DOHH2 (cell line): ENCODE measurements at regions not wholly inside any gene's neighbourhood (a gene's known extent, or its start where the extent isn't known, plus 50 kb on each side); places are given as distances from the start of the nearest gene placed in this dataset.

ENCODE experiments used
- H3F3A ChIP-seq: fragments of 200-600 bp; sonication (generic), shearing (Covaris generic); 2 replicates; pipeline ENCODE4 v1.6.0; 2016; ENCODE audit warnings: antibody characterized with exemption, mild to moderate bottlenecking; ENCODE audit not compliant: control insufficient read depth, insufficient read depth
- H3K27ac ChIP-seq: fragments of 200-600 bp; sonication (generic); 2 replicates; pipeline ENCODE4 v1.5.1; 2014; ENCODE audit warnings: low read depth, mild to moderate bottlenecking, low read length, moderate library complexity
- H3K27me3 ChIP-seq: fragments of 200-600 bp; sonication (generic); 2 replicates; pipeline ENCODE4 v1.6.1; 2014; ENCODE audit warnings: mild to moderate bottlenecking, low read length, mixed read lengths; ENCODE audit not compliant: control insufficient read depth
- H3K36me3 ChIP-seq: fragments of 200-600 bp; sonication (generic); 2 replicates; pipeline ENCODE4 v1.6.1; 2014; ENCODE audit warnings: mild to moderate bottlenecking, low read length, moderate library complexity, mixed read lengths; ENCODE audit not compliant: control insufficient read depth
- H3K4me1 ChIP-seq: fragments of 200-600 bp; sonication (generic); 2 replicates; pipeline ENCODE4 v1.6.1; 2014; ENCODE audit warnings: mild to moderate bottlenecking, low read length, mixed read lengths; ENCODE audit not compliant: control insufficient read depth
- H3K4me2 ChIP-seq: fragments of 200-600 bp; sonication (generic); 2 replicates; pipeline ENCODE4 v1.6.0; 2014; ENCODE audit warnings: mild to moderate bottlenecking, low read length, moderate library complexity
- H3K4me3 ChIP-seq: fragments of 200-600 bp; sonication (generic); 2 replicates; pipeline ENCODE4 v1.5.1; 2014; ENCODE audit warnings: mild to moderate bottlenecking, low read length, mixed read lengths
- H3K79me2 ChIP-seq: fragments of 200-600 bp; sonication (generic); 2 replicates; pipeline ENCODE4 v1.6.1; 2014; ENCODE audit warnings: mild to moderate bottlenecking, low read length, mixed read lengths; ENCODE audit not compliant: control insufficient read depth
- H3K9me2 ChIP-seq: fragments of 200-600 bp; sonication (generic); replicated peaks from 2 replicates; pipeline ENCODE4 v1.6.1; 2014; ENCODE audit warnings: mild to moderate bottlenecking, low read length, mixed read lengths; ENCODE audit not compliant: control insufficient read depth
- H3K9me3 ChIP-seq: fragments of 200-600 bp; sonication (generic); 2 replicates; pipeline ENCODE4 v1.6.1; 2014; ENCODE audit warnings: antibody characterized with exemption, low read length, mixed read lengths; ENCODE audit not compliant: control insufficient read depth, insufficient read depth
- H4K20me1 ChIP-seq: fragments of 200-600 bp; sonication (generic); 2 replicates; pipeline ENCODE4 v1.6.0; 2014; ENCODE audit warnings: low read depth, mild to moderate bottlenecking, antibody characterized with exemption, low read length, moderate library complexity; ENCODE audit not compliant: control insufficient read depth, insufficient read depth
- CTCF ChIP-seq: fragments of 200-600 bp; sonication (generic); IDR thresholded peaks from one replicate; pipeline ENCODE4 v1.5.1; 2014; ENCODE audit warnings: antibody characterized with exemption, mild to moderate bottlenecking, low read depth, low read length; ENCODE audit not compliant: poor library complexity, severe bottlenecking
- EZH2phosphoT487 ChIP-seq: fragments of 200-600 bp; sonication (generic); IDR thresholded peaks from 2 replicates; pipeline ENCODE4 v1.6.1; 2017; ENCODE audit warnings: borderline replicate concordance, mild to moderate bottlenecking, antibody characterized with exemption, low read length, moderate library complexity, mixed read lengths

GRCh38 chr4:10958226-10958856 lies 273.8 kb upstream of the CLNK start:
- peaks cover 4% of the 10 kb centered on the region; the same call in 1 of the 2 replicates for H3K4me1 ChIP-seq
- H3K36me3 ChIP-seq: no peaks in the 10 kb centered on the region
- no peaks in the 10 kb centered on the region for H4K20me1 ChIP-seq
- H3K9me3 ChIP-seq: no peaks in the 10 kb centered on the region
- no peaks in the 10 kb centered on the region for H3K9me2 ChIP-seq
- no peaks in the 10 kb centered on the region for H3K79me2 ChIP-seq
- H3F3A ChIP-seq: no peaks in the 10 kb centered on the region
- TF ChIP-seq EZH2phosphoT487: no peak
- no peak for TF ChIP-seq CTCF
- no peaks in the 10 kb centered on the region for H3K27me3 ChIP-seq
- no peak overlapping the region for H3K27ac ChIP-seq
- H3K4me2 ChIP-seq: no peak overlapping the region
- no peak overlapping the region for H3K4me3 ChIP-seq

DNA sequence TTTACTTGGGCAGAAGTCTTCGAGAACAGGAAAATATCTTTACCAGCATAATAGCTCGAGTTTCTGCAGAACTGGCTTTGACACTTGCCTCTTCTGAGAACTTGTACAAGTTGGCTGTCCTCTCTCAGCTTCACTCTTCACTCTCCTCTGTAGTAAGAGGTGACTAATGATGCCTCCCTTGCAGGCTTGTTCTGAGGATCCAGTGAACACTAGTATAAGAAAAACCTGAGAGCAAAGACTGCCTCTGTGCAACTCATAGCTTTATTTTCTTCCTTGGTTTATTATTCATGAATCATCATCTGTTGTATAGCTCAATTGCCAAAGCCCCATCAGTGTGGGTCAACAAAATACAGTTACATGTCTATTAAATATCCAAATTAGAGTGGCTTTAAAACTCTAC lies 266.7 kb upstream of the CLNK start:
- Histone ChIP-seq H3K27me3 (no peaks in the 10 kb centered on the region), H4K20me1 (no peaks in the 10 kb centered on the region), H3K27ac (no peak overlapping the region), H3K9me3 (no peaks in the 10 kb centered on the region), H3F3A (no peaks in the 10 kb centered on the region), H3K36me3 (no peaks in the 10 kb centered on the region), H3K79me2 (no peaks in the 10 kb centered on the region), H3K4me3 (no peak overlapping the region), H3K4me1 (no peaks in the 10 kb centered on the region), H3K4me2 (no peak overlapping the region), H3K9me2 (no peaks in the 10 kb centered on the region)
- TF ChIP-seq EZH2phosphoT487: no peak
- no peak for TF ChIP-seq CTCF

- Histone ChIP-seq H3K4me1 (no peaks in the 10 kb centered on the region), H3F3A (no peaks in the 10 kb centered on the region), H3K4me3 (no peak overlapping the region), H3K4me2 (no peak overlapping the region), H3K9me2 (no peaks in the 10 kb centered on the region), H3K36me3 (no peaks in the 10 kb centered on the region), H3K27me3 (no peaks in the 10 kb centered on the region), H3K9me3 (no peaks in the 10 kb centered on the region), H3K79me2 (no peaks in the 10 kb centered on the region), H3K27ac (no peak overlapping the region), H4K20me1 (no peaks in the 10 kb centered on the region)
- TF ChIP-seq CTCF (no peak), EZH2phosphoT487 (no peak)
These were observed 264.6 kb upstream of the CLNK start for GRCh38 chr4:10949039-10949733.
